Calu3 (cell line): ENCODE measurements at regions not wholly inside any gene's neighbourhood (a gene's known extent, or its start where the extent isn't known, plus 50 kb on each side); places are given as distances from the start of the nearest gene placed in this dataset.

Experiments
- BruUV-seq: library from RNA; stranded (reverse); fragments of 400-500 nt; replicated peaks from 2 replicates; lab custom pipeline; 2021; lab: Mats Ljungman, UMichigan
- CTCF ChIA-PET: fragments of 300-600 bp; sonication (Branson Sonifier 250); formaldehyde crosslinking; loops from one replicate; lab custom pipeline; 2022; ENCODE audit warnings: antibody characterized with exemption; lab: Charles Lee
- DNase-seq: peaks from one replicate; pipeline ENCODE4 v3.0.0; 2022
- H3K27ac Mint-ChIP-seq: one replicate; pipeline ENCODE4 v1.8.0; 2022; ENCODE audit warnings: mixed read lengths; ENCODE audit not compliant: unreplicated experiment
- H3K27me3 Mint-ChIP-seq: one replicate; pipeline ENCODE4 v1.8.0; 2022; ENCODE audit warnings: mixed read lengths; ENCODE audit not compliant: unreplicated experiment
- H3K36me3 Mint-ChIP-seq: one replicate; pipeline ENCODE4 v1.8.0; 2022; ENCODE audit warnings: mild to moderate bottlenecking, moderate library complexity, mixed read lengths; ENCODE audit not compliant: insufficient read depth, unreplicated experiment
- H3K4me1 Mint-ChIP-seq: one replicate; pipeline ENCODE4 v1.8.0; 2022; ENCODE audit warnings: mild to moderate bottlenecking, low read depth, mixed read lengths; ENCODE audit not compliant: unreplicated experiment
- H3K4me3 Mint-ChIP-seq: one replicate; pipeline ENCODE4 v1.8.0; 2022; ENCODE audit warnings: mild to moderate bottlenecking, low read depth, moderate library complexity, mixed read lengths; ENCODE audit not compliant: unreplicated experiment
- H3K9me3 Mint-ChIP-seq: one replicate; pipeline ENCODE4 v1.8.0; 2022; ENCODE audit warnings: low read depth, mixed read lengths; ENCODE audit not compliant: unreplicated experiment
- intact Hi-C: fragments of 100-400 bp; cut with micrococcal nuclease; formaldehyde crosslinking; loops from one replicate; pipeline ENCODE4 v1.10.0; 2022; ENCODE audit not compliant: unreplicated experiment
- TF ChIP-seq, protein P1 (sequence below): fragments of 200-600 bp; IDR thresholded peaks from one replicate; pipeline ENCODE4 v1.8.0; 2022; ENCODE audit warnings: antibody characterized with exemption; ENCODE audit not compliant: unreplicated experiment

DNA sequence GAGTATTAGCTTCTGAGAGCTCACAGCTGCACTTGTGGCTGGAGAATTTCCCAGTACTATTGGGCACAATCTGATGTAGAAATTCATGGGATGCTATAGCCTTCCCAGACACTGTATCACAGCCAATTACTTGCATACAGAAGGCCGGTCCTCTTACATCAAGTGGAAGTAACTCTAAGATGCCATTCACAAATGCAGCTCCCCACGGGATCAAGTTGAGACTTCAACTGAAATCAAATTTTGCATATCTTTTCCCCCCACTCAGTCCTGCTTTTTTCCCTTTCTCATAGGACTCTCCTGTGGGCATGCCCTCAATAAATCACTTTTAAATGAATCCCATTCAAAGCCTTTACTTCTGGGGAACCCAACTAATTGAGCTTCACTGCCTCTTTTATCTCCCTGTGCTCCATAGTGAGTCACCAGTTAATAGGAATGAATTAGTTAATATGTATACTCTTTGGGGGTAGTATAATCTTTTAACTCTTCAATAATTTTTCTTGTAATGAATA is 1970.8 kb downstream of the OLFM4 start:
- H3K27ac Mint-ChIP-seq = no peak overlapping the region

DNA sequence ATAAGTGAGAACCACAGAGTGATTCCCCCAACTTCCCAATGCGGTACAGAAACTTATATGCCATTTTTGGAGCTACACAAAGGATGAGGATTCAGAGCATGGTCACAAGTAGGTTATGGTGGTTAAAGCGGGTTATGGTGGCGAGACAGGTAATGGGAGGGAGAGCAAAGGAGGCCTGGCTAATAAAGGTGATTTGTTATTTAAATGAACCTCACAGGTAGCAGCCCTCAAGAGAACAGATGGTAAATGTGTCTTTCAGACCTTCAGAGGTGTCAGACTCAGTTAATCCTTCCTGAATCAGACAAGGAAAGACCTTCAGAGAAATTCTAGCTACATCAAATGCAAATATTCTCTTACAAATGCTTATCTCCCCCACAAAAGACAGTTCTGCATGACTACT is 1971.4 kb downstream of the OLFM4 start:
- H3K4me1 Mint-ChIP-seq = no peaks in the 10 kb centered on the region
- DNase-seq = no peak

More for the DNA sequence above, 1970.8 kb downstream of the OLFM4 start:
- intact Hi-C loops = no loop called here
- TF ChIP-seq, protein P1, sequence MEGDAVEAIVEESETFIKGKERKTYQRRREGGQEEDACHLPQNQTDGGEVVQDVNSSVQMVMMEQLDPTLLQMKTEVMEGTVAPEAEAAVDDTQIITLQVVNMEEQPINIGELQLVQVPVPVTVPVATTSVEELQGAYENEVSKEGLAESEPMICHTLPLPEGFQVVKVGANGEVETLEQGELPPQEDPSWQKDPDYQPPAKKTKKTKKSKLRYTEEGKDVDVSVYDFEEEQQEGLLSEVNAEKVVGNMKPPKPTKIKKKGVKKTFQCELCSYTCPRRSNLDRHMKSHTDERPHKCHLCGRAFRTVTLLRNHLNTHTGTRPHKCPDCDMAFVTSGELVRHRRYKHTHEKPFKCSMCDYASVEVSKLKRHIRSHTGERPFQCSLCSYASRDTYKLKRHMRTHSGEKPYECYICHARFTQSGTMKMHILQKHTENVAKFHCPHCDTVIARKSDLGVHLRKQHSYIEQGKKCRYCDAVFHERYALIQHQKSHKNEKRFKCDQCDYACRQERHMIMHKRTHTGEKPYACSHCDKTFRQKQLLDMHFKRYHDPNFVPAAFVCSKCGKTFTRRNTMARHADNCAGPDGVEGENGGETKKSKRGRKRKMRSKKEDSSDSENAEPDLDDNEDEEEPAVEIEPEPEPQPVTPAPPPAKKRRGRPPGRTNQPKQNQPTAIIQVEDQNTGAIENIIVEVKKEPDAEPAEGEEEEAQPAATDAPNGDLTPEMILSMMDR = no peak
- DNase-seq = no peak
- Mint-ChIP-seq H3K9me3 (peaks cover 13% of the 10 kb centered on the region), H3K27me3 (no peaks in the 10 kb centered on the region), H3K36me3 (no peaks in the 10 kb centered on the region), H3K4me3 (no peak overlapping the region), H3K4me1 (no peaks in the 10 kb centered on the region)
- CTCF ChIA-PET = no interaction called here
- no TSS peak for BruUV-seq

DNA sequence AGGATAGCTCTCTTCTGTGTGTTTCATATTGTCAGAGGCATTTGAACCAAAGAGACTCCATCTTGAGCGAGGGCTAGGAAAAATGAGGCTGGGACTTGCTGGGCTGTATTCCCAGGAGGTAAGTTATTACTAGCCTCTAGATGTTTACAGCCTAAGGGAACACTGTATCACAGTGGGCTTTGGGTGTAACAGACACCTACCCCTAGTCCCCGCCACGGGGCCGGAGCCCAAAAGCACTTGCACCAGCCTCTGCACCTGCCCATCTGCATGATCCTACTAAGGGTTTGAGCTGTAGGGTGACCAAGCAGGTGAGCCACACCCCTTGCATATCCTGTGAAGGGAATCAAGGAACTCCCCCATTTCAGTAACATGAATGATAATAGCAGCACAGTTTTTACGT is 1972.2 kb downstream of the OLFM4 start:
- BruUV-seq = no TSS peak
- Mint-ChIP-seq H3K9me3 (peaks cover 10% of the 10 kb centered on the region), H3K27me3 (no peaks in the 10 kb centered on the region), H3K27ac (no peak overlapping the region), H3K36me3 (no peaks in the 10 kb centered on the region), H3K4me1 (no peaks in the 10 kb centered on the region), H3K4me3 (no peak overlapping the region)
- CTCF ChIA-PET = interaction anchor here (0.6 kb wide), 1 partner anchor 421 kb away, joined by 9 read pairs; no protein-coding TSS in a partner anchor
- TF ChIP-seq, protein P1 = no peak
- intact Hi-C loops = no loop called here
- no peak for DNase-seq

More for the DNA sequence above, 1971.4 kb downstream of the OLFM4 start:
- Mint-ChIP-seq H3K27me3 (no peaks in the 10 kb centered on the region), H3K4me3 (no peak overlapping the region), H3K9me3 (peaks cover 13% of the 10 kb centered on the region), H3K27ac (no peak overlapping the region), H3K36me3 (no peaks in the 10 kb centered on the region)
- TF ChIP-seq, protein P1 = no peak
- intact Hi-C loops = no loop called here
- no TSS peak for BruUV-seq
- CTCF ChIA-PET = interaction anchor here (0.6 kb wide), 1 partner anchor 422 kb away, joined by 9 read pairs; no protein-coding TSS in a partner anchor

DNA sequence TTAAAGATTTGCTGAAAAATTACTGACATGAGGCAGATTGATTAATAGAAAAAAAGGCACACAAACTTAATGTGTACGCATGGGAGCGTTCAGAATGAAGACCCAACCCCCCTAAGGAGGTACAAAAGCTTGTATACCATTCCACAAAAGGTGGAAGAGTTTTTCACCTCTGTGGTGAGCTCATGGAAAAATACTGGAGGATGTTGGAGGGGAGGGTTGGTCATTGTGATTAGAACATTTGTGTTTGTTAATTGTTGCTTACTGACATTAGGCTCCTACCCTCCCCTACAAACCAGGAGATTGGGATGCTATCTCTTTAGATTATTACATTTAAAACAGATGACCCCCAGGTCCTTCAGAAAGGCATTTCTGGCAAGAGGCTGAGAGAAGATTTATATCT is 1973.3 kb downstream of the OLFM4 start:
- Mint-ChIP-seq H3K27ac (no peak overlapping the region), H3K4me1 (no peaks in the 10 kb centered on the region), H3K9me3 (peaks cover 11% of the 10 kb centered on the region), H3K36me3 (no peaks in the 10 kb centered on the region), H3K27me3 (no peaks in the 10 kb centered on the region), H3K4me3 (no peak overlapping the region)
- CTCF ChIA-PET = no interaction called here
- DNase-seq = no peak
- BruUV-seq = no TSS peak
- intact Hi-C loops = no loop called here
- TF ChIP-seq, protein P1 = no peak
